Aorta (tissue), 5 donors: ENCODE measurements at regions not wholly inside any gene's neighbourhood (a gene's known extent, or its start where the extent isn't known, plus 50 kb on each side); places are given as distances from the start of the nearest gene placed in this dataset.

Source experiments
- ATAC-seq: fragments of 200-7000 bp; cut with Tn5 transposase; one replicate; pipeline ENCODE4 v1.9.1; 2022; ENCODE audit warnings: moderate library complexity; ENCODE audit not compliant: low FRiP score
- DNase-seq, 2 donors: peaks; one replicate each; pipeline ENCODE4 v3.0.0-alpha.2; 2020
- H3K27ac ChIP-seq, 2 donors: one replicate each; pipeline ENCODE4 v1.5.1; 2013; ENCODE audit warnings: low read length in 2 of 2, mild to moderate bottlenecking in 2 of 2, moderate library complexity in 2 of 2, control low read depth in 1 of 2, inconsistent platforms in 1 of 2, low read depth in 1 of 2
- H3K27me3 ChIP-seq, 2 donors: one replicate each; pipeline ENCODE4 v1.6.1; 2013; ENCODE audit warnings: control low read depth in 1 of 2, low read length in 1 of 2, mild to moderate bottlenecking in 1 of 2, moderate library complexity in 1 of 2; ENCODE audit not compliant: insufficient read depth in 2 of 2, control insufficient read depth in 1 of 2
- H3K36me3 ChIP-seq, 2 donors: one replicate each; pipeline ENCODE4 v1.6.1; 2013; ENCODE audit warnings: control low read depth in 1 of 2, low read length in 1 of 2, mild to moderate bottlenecking in 1 of 2; ENCODE audit not compliant: insufficient read depth in 2 of 2, control insufficient read depth in 1 of 2
- H3K4me1 ChIP-seq, 2 donors: one replicate each; pipeline ENCODE4 v1.6.1; 2013; ENCODE audit warnings: low read length in 2 of 2, control low read depth in 1 of 2, mild to moderate bottlenecking in 1 of 2, moderate library complexity in 1 of 2; ENCODE audit not compliant: insufficient read depth in 2 of 2, control insufficient read depth in 1 of 2
- H3K4me3 ChIP-seq, 2 donors: one replicate each; pipeline ENCODE4 v1.5.1; 2013; ENCODE audit warnings: low read length in 2 of 2, control low read depth in 1 of 2, mild to moderate bottlenecking in 1 of 2
- H3K9me3 ChIP-seq: one replicate; pipeline ENCODE4 v1.6.1; 2013; ENCODE audit warnings: mild to moderate bottlenecking, low read length; ENCODE audit not compliant: control insufficient read depth
- WGBS, 2 donors: extraction: QIAGEN DNeasy Blood & Tissue Kit; methylation state at CpG; one replicate each; pipeline ENCODE4 v1.1.7; 2013; 5-methylcytosine and 5-hydroxymethylcytosine counted together
- intact Hi-C, 2 donors: fragments of 100-400 bp; cut with DNase I; formaldehyde crosslinking; loops; one replicate each; pipeline versions ENCODE4 v1.14.2 to v1.15.0; 2022
- donor health status: healthy with polysubstance abuse.
- donor health status: Bipolar disorder and iron deficiency.
- donor health status: DM: no; HTN: no; CAD: no.
- donor health status: DM: no; HTN: no; CAD: no.
- donor health status: DM: yes; HTN: yes; CAD: no.

GRCh38 chr11:119779195-119780071, 50.4 kb upstream of the NECTIN1 start:
- no peaks in the 10 kb centered on the region for H3K9me3 ChIP-seq
- peak in 1 of 2 donors; percentile 55 for DNase-seq
- H3K27me3 ChIP-seq: no peaks in the 10 kb centered on the region
- H3K4me1 ChIP-seq: no peaks in the 10 kb centered on the region
- H3K4me3 ChIP-seq: no peak overlapping the region
- intact Hi-C loops: no loop called here
- ATAC-seq: no peak
- no peaks in the 10 kb centered on the region for H3K36me3 ChIP-seq
- 43 to 49% methylated on average over 22 of the region's 22 CpGs for WGBS, 2 donors
- no peak overlapping the region for H3K27ac ChIP-seq
